ENCODE measurements at regions not wholly inside any gene's neighbourhood (a gene's known extent, or its start where the extent isn't known, plus 50 kb on each side); places are given as distances from the start of the nearest gene placed in this dataset.

DNA sequence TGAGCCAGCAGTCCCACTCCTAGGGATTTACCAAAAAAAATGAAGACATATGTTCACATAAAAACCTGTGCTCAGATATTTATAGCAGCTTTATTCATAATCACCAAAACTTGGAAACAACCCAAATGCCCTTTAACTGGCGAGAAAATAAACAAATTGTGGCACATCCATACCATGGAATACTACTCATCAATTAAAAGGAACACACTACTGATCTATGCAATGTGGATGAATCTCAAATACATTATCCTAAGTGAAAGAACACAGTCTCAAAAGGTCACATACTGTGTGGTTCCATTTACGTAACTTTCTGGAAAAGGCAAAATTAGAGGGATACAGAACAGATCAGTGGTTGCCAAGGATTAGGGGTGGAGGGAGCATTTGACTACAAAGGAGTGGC is 394.5 kb downstream of the SHQ1 start:
- DNase-seq, result no peak

DNA sequence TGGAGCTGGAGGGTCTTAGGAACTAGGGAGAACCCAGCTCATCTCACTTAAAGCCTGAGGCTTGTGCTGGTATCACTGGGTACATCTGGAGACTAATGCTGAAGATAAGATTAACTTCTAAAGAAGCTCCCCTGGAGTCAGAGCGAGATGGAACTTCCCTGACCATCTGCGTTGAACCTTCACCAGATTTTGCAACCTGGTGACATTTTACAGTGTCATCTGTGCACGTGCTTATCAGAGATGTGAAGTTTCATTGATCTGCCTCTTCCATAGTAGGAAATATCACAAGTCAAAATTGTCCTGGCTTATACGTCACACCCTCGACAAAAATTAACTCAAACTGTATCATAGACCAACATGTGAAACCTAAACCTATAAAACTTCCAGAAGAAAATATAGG is 395.5 kb downstream of the SHQ1 start:
- no peak for DNase-seq

GRCh38 chr3:72451841-72452240 is 396.4 kb downstream of the SHQ1 start:
- DNase-seq, result no peak

DNA sequence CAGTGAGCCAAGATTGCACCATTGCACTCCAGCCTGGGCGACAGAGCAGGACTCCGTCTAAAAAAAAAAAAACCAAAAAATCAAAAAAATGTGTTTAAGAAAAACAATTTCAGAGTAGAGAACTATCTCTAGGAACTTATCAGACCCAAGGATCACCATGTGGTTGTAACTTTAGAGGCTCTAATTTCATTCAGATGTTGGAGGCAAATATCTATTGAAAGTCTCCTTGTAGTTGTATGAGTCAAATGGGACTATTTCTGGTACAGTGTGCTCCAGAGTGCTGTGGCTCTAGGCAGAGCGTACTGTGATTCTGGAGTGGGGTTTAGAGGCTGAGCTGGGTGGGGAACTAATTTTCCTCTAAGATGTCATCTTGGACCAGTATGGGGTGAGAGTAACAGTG is 398.7 kb downstream of the SHQ1 start:
- no peak for DNase-seq

- no peak for DNase-seq
Measured at GRCh38 chr3:72448858-72449257, 399.4 kb downstream of the SHQ1 start.

GRCh38 chr3:72448375-72448823 is 399.8 kb downstream of the SHQ1 start:
- no peak for DNase-seq

- DNase-seq, result peak; percentile 91
Measured at GRCh38 chr3:72447059-72447946, 400.9 kb downstream of the SHQ1 start.

DNA sequence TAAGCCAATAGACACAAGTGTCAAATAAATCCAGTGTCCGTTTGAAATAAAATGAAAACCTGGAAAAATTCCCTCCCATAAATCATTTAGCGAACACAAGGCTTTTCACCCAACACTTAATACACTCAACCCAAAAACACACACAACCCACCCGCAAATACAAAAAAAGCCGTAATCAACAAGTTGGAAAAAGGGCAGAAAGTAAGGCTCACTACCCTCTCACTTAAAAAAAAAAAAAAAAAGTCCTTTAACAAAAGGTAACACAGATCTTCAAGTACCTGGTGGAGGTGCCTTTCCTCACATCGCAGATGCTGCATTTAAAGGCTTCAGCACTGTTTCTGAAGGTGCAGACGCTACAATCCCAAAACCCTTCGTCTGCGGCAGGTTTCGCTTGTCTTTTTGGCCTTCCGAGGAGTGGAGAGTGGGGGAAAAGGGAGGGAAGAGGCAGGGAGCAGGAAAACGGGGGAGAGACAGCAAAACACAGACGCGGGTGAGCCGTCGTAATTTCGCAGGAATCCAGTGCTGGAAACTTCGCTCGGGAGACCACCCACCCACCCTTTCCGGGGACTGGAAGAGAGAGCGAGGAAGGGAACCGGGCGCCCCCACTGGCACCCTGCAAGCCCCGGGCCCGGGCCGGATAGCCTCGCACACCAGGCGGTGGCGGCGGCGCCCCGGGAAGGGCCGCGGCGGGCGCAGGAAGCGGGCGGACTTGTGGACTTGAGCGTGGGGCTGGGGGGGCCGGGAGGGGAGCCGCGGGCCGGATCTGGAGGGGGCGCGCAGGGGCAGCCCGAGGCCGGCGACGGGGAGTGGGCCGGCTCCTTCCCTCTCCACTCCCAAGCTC is 401.8 kb downstream of the SHQ1 start, which contains the start of gene RYBP:
TSS of gene RYBP (minus strand) at position 404 of the 841 bp plus-strand sequence.
- DNase-seq, result no peak

- DNase-seq, result no peak
Measured at GRCh38 chr3:72445827-72446217, 402.4 kb downstream of the SHQ1 start.

GRCh38 chr3:72444656-72445223 is 403.5 kb downstream of the SHQ1 start:
- DNase-seq, result no peak

- DNase-seq, result no peak
Measured at GRCh38 chr3:72442759-72443158, 405.5 kb downstream of the SHQ1 start.

- no peak for DNase-seq
Measured at GRCh38 chr3:72441284-72441994, 406.8 kb downstream of the SHQ1 start.

- no peak for DNase-seq
Measured at GRCh38 chr3:72440491-72440890, 407.8 kb downstream of the SHQ1 start.

DNA sequence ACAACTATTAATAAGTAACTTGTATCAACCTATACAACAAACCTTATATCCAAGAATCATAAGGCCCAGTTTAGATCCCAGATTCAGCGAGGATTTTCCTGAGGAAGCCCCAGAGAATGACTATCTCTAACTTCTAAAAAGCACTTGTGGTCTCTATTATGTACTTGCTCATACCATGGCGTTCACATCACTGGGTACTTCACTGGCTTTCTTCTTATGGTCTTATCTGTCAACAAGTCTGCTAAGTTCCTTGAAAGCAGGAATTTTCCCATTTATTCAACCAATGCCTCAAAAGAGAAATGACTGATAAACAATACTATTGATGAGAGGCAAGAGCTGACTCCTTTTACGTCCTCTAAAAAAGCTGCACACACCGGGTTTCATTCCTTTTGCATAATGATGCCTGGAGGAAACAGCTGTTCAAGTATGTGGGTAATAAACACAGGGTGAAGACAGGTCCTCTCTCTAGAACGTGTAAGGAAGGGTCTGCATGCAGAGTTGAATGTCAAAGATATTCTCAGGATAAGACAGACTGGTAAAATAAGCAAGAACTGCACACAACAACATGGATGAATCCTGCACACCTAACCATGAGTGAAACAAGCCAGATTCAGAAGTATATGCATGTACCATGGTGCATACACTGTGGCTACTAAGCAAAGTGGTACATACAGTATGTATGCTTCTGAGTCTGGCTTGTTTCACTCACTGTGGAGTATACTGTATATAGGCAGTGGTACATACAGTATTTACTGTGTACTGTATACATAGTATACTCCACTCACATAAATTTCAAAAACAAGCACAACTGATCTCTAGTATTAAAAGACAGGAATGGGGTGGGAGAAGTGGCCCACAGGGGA is 408.7 kb downstream of the SHQ1 start:
- DNase-seq, result no peak

- DNase-seq, result no peak
Measured at GRCh38 chr3:72437661-72438406, 410.4 kb downstream of the SHQ1 start.

- DNase-seq, result no peak
Measured at GRCh38 chr3:72436863-72437592, 411.2 kb downstream of the SHQ1 start.

- no peak for DNase-seq
Measured at GRCh38 chr3:72434296-72434695, 413.9 kb downstream of the SHQ1 start.

GRCh38 chr3:72432246-72432645 is 416.0 kb downstream of the SHQ1 start:
- DNase-seq, result no peak

- no peak for DNase-seq
Measured at GRCh38 chr3:72429589-72430353, 418.5 kb downstream of the SHQ1 start.

Measured in activated gamma-delta T cell (primary cell).